GM12878 (cell line): ENCODE measurements at regions not wholly inside any gene's neighbourhood (a gene's known extent, or its start where the extent isn't known, plus 50 kb on each side); places are given as distances from the start of the nearest gene placed in this dataset.

Experiments
- BHLHE40 ChIP-seq, 2 experiments: fragments of 450-650 bp in 1 of 2; IDR thresholded peaks; 2 replicates each; pipeline ENCODE4 v1.6.1; 2011 to 2017; ENCODE audit warnings: low read depth in 2 of 2, borderline replicate concordance in 1 of 2, improper control_type of control experiment in 1 of 2, low read length in 1 of 2, mild to moderate bottlenecking in 1 of 2
- CBFB ChIP-seq: IDR thresholded peaks from 2 replicates; pipeline ENCODE4 v1.6.1; 2016; ENCODE audit warnings: antibody characterized with exemption, low read depth
- CTCF ChIP-seq, 3 experiments: IDR thresholded peaks in 2 of 3; conservative IDR thresholded peaks in 1 of 3; 2 replicates each; pipeline ENCODE4 v1.5.1; 2011; ENCODE audit warnings: low read depth in 3 of 3, low read length in 3 of 3, mild to moderate bottlenecking in 3 of 3, control low read depth in 2 of 3, moderate library complexity in 2 of 3, inconsistent platforms in 1 of 3, mixed read lengths in 1 of 3; ENCODE audit not compliant: control insufficient read depth in 2 of 3, insufficient read depth in 1 of 3; ENCODE audit errors: extremely low read depth in 1 of 3
- EP300 ChIP-seq, 2 experiments: fragments of 150-350 bp in 1 of 2; IDR thresholded peaks; 2 replicates each; pipeline ENCODE4 v1.6.1; 2011 to 2012; ENCODE audit warnings: low read depth in 2 of 2, low read length in 2 of 2, borderline replicate concordance in 1 of 2, improper control_type of control experiment in 1 of 2, inconsistent platforms in 1 of 2; ENCODE audit not compliant: control insufficient read depth in 1 of 2
- FOS ChIP-seq: IDR thresholded peaks from 3 replicates; pipeline ENCODE4 v1.6.1; 2011; ENCODE audit warnings: borderline replicate concordance; ENCODE audit not compliant: insufficient read length; ENCODE audit errors: extremely low read depth
- MAX ChIP-seq: IDR thresholded peaks from 2 replicates; pipeline ENCODE4 v1.6.1; 2012; ENCODE audit warnings: low read depth, low read length, improper control_type of control experiment
- NFXL1 ChIP-seq: fragments of 450-650 bp; IDR thresholded peaks from 2 replicates; pipeline ENCODE4 v1.6.1; 2017; ENCODE audit warnings: antibody characterized with exemption, mild to moderate bottlenecking, borderline replicate concordance
- NR2C2 ChIP-seq: IDR thresholded peaks from 2 replicates; pipeline ENCODE4 v1.6.1; 2011; ENCODE audit warnings: borderline replicate concordance, low read depth; ENCODE audit not compliant: control insufficient read depth, insufficient read length
- POLR2A ChIP-seq: IDR thresholded peaks from 2 replicates; pipeline ENCODE4 v1.6.1; 2011; ENCODE audit warnings: low read depth, mild to moderate bottlenecking, low read length
- POLR2AphosphoS5 ChIP-seq: IDR thresholded peaks from 2 replicates; pipeline ENCODE4 v1.6.1; 2011; ENCODE audit warnings: mild to moderate bottlenecking, low read length, inconsistent platforms
- REST ChIP-seq: IDR thresholded peaks from 2 replicates; pipeline ENCODE4 v1.6.1; 2012; ENCODE audit warnings: mild to moderate bottlenecking, low read depth, low read length
- SP1 ChIP-seq: IDR thresholded peaks from one replicate; pipeline ENCODE4 v1.6.1; 2011; ENCODE audit warnings: low read depth, low read length
- TCF12 ChIP-seq: IDR thresholded peaks from 2 replicates; pipeline ENCODE4 v1.6.1; 2011; ENCODE audit warnings: low read depth, mild to moderate bottlenecking, low read length
- ZNF24 ChIP-seq: fragments of 450-650 bp; IDR thresholded peaks from 2 replicates; pipeline ENCODE4 v1.6.1; 2017; ENCODE audit warnings: antibody characterized with exemption, mild to moderate bottlenecking

GRCh38 chr20:22420116-22420598 lies 164.2 kb downstream of the FOXA2 start:
- TF ChIP-seq TCF12 = no peak
- no peak for TF ChIP-seq POLR2AphosphoS5
- no peak for TF ChIP-seq ZNF24
- TF ChIP-seq NFXL1 = no peak
- TF ChIP-seq CTCF (IDR thresholded peaks at IDR 0.05 in 2 of 3, conservative IDR thresholded peaks at IDR 0.05 in 1 of 3; ENCODE audit: control insufficient read depth in 2 of 3, extremely low read depth in 1 of 3, insufficient read depth in 1 of 3, low read depth in 3 of 3, low read length in 3 of 3) = no peak
- no peak for TF ChIP-seq EP300 (IDR thresholded peaks at IDR 0.05; ENCODE audit: borderline replicate concordance in 1 of 2, control insufficient read depth in 1 of 2, low read depth in 2 of 2, low read length in 2 of 2)
- no peak for TF ChIP-seq FOS
- no peak for TF ChIP-seq CBFB
- TF ChIP-seq POLR2A = no peak
- no peak for TF ChIP-seq REST
- no peak for TF ChIP-seq MAX
- no peak for TF ChIP-seq SP1
- TF ChIP-seq NR2C2 = no peak
- no peak for TF ChIP-seq BHLHE40 (IDR thresholded peaks at IDR 0.05; ENCODE audit: borderline replicate concordance in 1 of 2, low read depth in 2 of 2, low read length in 1 of 2)
